K562 (cell line): ENCODE measurements at regions not wholly inside any gene's neighbourhood (a gene's known extent, or its start where the extent isn't known, plus 50 kb on each side); places are given as distances from the start of the nearest gene placed in this dataset.

ENCODE experiments used
- ATAC-seq: fragments of 200-7000 bp; cut with Tn5 transposase; 3 replicates; pipeline ENCODE4 v1.9.1; 2020; ENCODE audit warnings: moderate library complexity
- BruUV-seq: library from RNA; stranded (reverse); fragments of 400-500 nt; replicated peaks from 2 replicates; lab custom pipeline; 2021; lab: Mats Ljungman, UMichigan
- CTCF ChIA-PET: fragments of 300-600 bp; formaldehyde crosslinking; extraction: SDS; loops from one replicate; lab custom pipeline; 2021; ENCODE audit warnings: low intra/inter-chr PET ratio; lab: Yijun Ruan, JAX
- POLR2A ChIA-PET: fragments of 300-600, 350-650 bp; sonication (Branson Sonifier 250); formaldehyde crosslinking; extraction: SDS; loops from one replicate; lab custom pipeline; 2021; ENCODE audit warnings: antibody characterized with exemption, inconsistent platforms; lab: Yijun Ruan, JAX
- DNase-seq, 4 experiments: peaks; one replicate each; pipeline versions ENCODE4 v3.0.0 to v3.0.0-alpha.2; 2011 to 2018; ENCODE audit warnings: low spot score in 3 of 4, mixed read lengths in 3 of 4; ENCODE audit errors: extremely low read depth in 1 of 4
- FAIRE-seq: peaks from 2 replicates; lab custom pipeline; 2011; peaks lifted over from hg19 to GRCh38; lab: Jason Lieb, UNC
- H2AFZ ChIP-seq: 2 replicates; pipeline ENCODE4 v1.6.0; 2011; ENCODE audit warnings: low read depth, low read length, control low read depth, inconsistent platforms
- H3K27ac ChIP-seq: fragments of 200-600 bp; 3 replicates; pipeline ENCODE4 v1.8.0; 2011; ENCODE audit warnings: low read depth, mild to moderate bottlenecking, control low read depth, inconsistent platforms, low read length, moderate library complexity, mixed read lengths; ENCODE audit errors: extremely low read depth
- H3K27me3 ChIP-seq, 2 experiments: fragments of 300-600 bp in 1 of 2; 2 replicates in 1 of 2; 3 replicates in 1 of 2; pipeline versions ENCODE4 v1.6.0 to v1.8.0; 2011; ENCODE audit warnings: inconsistent platforms in 2 of 2, low read length in 2 of 2, mild to moderate bottlenecking in 1 of 2, mixed read lengths in 1 of 2, moderate library complexity in 1 of 2; ENCODE audit not compliant: control insufficient read depth in 2 of 2, insufficient read depth in 2 of 2
- H3K36me3 ChIP-seq: fragments of 300-600 bp; 3 replicates; pipeline ENCODE4 v1.8.0; 2011; ENCODE audit warnings: mild to moderate bottlenecking, low read length, inconsistent platforms; ENCODE audit not compliant: control insufficient read depth, insufficient read depth
- H3K4me1 ChIP-seq, 2 experiments: fragments of 200-600 bp in 1 of 2; replicated peaks in 1 of 2; 2 replicates in 1 of 2; 3 replicates in 1 of 2; pipeline versions ENCODE4 v1.5.1 to v1.8.0; 2011; ENCODE audit warnings: inconsistent platforms in 2 of 2, low read length in 2 of 2, mild to moderate bottlenecking in 1 of 2, mixed read lengths in 1 of 2, moderate library complexity in 1 of 2; ENCODE audit not compliant: control insufficient read depth in 2 of 2, insufficient read depth in 2 of 2
- H3K4me2 ChIP-seq: 2 replicates; pipeline ENCODE4 v1.6.1; 2011; ENCODE audit warnings: low read length, control low read depth, inconsistent platforms, mixed read lengths; ENCODE audit not compliant: insufficient read depth
- H3K4me3 ChIP-seq: fragments of 200-600 bp; sonication (generic), shearing (Covaris generic); 2 replicates; pipeline ENCODE4 v1.5.1; 2016; ENCODE audit warnings: control low read depth, inconsistent platforms
- H3K79me2 ChIP-seq: fragments of 200-600 bp; 3 replicates; pipeline ENCODE4 v1.8.0; 2011; ENCODE audit warnings: low read length, inconsistent platforms; ENCODE audit not compliant: control insufficient read depth, insufficient read depth
- H3K9ac ChIP-seq, 2 experiments: 2 replicates each; pipeline versions ENCODE4 v1.6.0 to v1.6.1; 2011; ENCODE audit warnings: low read depth in 2 of 2, low read length in 2 of 2, control low read depth in 1 of 2, inconsistent platforms in 1 of 2, mild to moderate bottlenecking in 1 of 2, mixed read lengths in 1 of 2; ENCODE audit not compliant: insufficient read depth in 1 of 2
- H3K9me1 ChIP-seq: one replicate; pipeline ENCODE4 v1.6.0; 2011; ENCODE audit warnings: inconsistent platforms, mild to moderate bottlenecking, low read length, moderate library complexity; ENCODE audit not compliant: control insufficient read depth, insufficient read depth
- H3K9me3 ChIP-seq: replicated peaks from 2 replicates; pipeline ENCODE4 v1.5.1; 2011; ENCODE audit warnings: low read depth, low read length, inconsistent platforms; ENCODE audit not compliant: control insufficient read depth, insufficient read depth
- H4K20me1 ChIP-seq: replicated peaks from 2 replicates; pipeline ENCODE4 v1.6.1; 2011; ENCODE audit warnings: low read length, inconsistent platforms, mixed read lengths; ENCODE audit not compliant: control insufficient read depth, insufficient read depth
- HMGN3 ChIP-seq: IDR thresholded peaks from 2 replicates; pipeline ENCODE4 v1.6.1; 2011; ENCODE audit warnings: borderline replicate concordance, low read depth, mild to moderate bottlenecking, mixed read lengths, low read length; ENCODE audit not compliant: insufficient read length; ENCODE audit errors: extremely low read depth
- JUNB ChIP-seq: fragments of 450-650 bp; formaldehyde crosslinking; conservative IDR thresholded peaks from 2 replicates; pipeline ENCODE4 v1.4.0; 2020; ENCODE audit warnings: mild to moderate bottlenecking
- KDM5B ChIP-seq: fragments of 200-600 bp; sonication (generic); IDR thresholded peaks from 2 replicates; pipeline ENCODE4 v1.6.1; 2012; ENCODE audit warnings: low read depth, mild to moderate bottlenecking, moderate library complexity, low read length, control low read depth, inconsistent platforms; ENCODE audit not compliant: insufficient replicate concordance
- MAX ChIP-seq: sonication (generic); formaldehyde crosslinking; IDR thresholded peaks from 2 replicates; pipeline ENCODE4 v1.9.0; 2022; ENCODE audit warnings: mild to moderate bottlenecking, missing genetic modification reagents
- NFE2 ChIP-seq: IDR thresholded peaks from 2 replicates; pipeline ENCODE4 v1.6.1; 2014; ENCODE audit warnings: antibody characterized with exemption, low read depth
- NR0B1 ChIP-seq: fragments of 450-650 bp; IDR thresholded peaks from one replicate; pipeline ENCODE4 v1.6.1; 2018; ENCODE audit warnings: mild to moderate bottlenecking, moderate library complexity; ENCODE audit not compliant: partially characterized antibody
- NR2C1 ChIP-seq, 2 experiments: fragments of 450-650 bp; IDR thresholded peaks; 2 replicates each; pipeline ENCODE4 v1.6.1; 2017; ENCODE audit warnings: mild to moderate bottlenecking in 2 of 2, antibody characterized with exemption in 1 of 2, inconsistent platforms in 1 of 2, missing compliant biosample characterization in 1 of 2, missing genetic modification characterization in 1 of 2
- PHB ChIP-seq: fragments of 250-450 bp; sonication (Bioruptor Pico); IDR thresholded peaks from 2 replicates; pipeline ENCODE4 v1.5.0; 2021
- PHF8 ChIP-seq: fragments of 200-600 bp; sonication (generic); IDR thresholded peaks from 2 replicates; pipeline ENCODE4 v1.6.1; 2012; ENCODE audit warnings: mixed run types, mild to moderate bottlenecking, inconsistent platforms, low read length, moderate library complexity, borderline replicate concordance
- SMAD2 ChIP-seq: fragments of 150-350 bp; IDR thresholded peaks from 2 replicates; pipeline ENCODE4 v1.6.1; 2014; ENCODE audit warnings: low read depth, mild to moderate bottlenecking, low read length
- ZNF263 ChIP-seq: sonication (generic); formaldehyde crosslinking; IDR thresholded peaks from 2 replicates; pipeline ENCODE4 v1.8.0; 2022; ENCODE audit warnings: mild to moderate bottlenecking, missing genetic modification reagents, borderline replicate concordance
- ZNF695 ChIP-seq: fragments of 450-650 bp; formaldehyde crosslinking; IDR thresholded peaks from 2 replicates; pipeline ENCODE4 v1.4.0; 2020; ENCODE audit warnings: mild to moderate bottlenecking, moderate library complexity
- WGBS: fragments of 100-300 bp; shearing (Covaris generic); methylation state at CpG from one replicate; pipeline ENCODE4 v1.1.6; 2016; ENCODE audit warnings: low coverage, mixed read lengths; ENCODE audit not compliant: insufficient coverage; ENCODE audit errors: missing lambda C conversion rate; 5-methylcytosine and 5-hydroxymethylcytosine counted together
- in situ Hi-C: fragments of 300-500 bp; cut with MboI; formaldehyde crosslinking; loops from 4 replicates; pipeline ENCODE4 v1.15.0; 2018; ENCODE audit warnings: inconsistent platforms, mixed read lengths
- intact Hi-C: fragments of 100-400 bp; cut with micrococcal nuclease; formaldehyde crosslinking; loops from 2 replicates; pipeline ENCODE4 v1.14.2; 2022

- H3K9me1 ChIP-seq, result no peaks in the 10 kb centered on the region
- ATAC-seq (no peak), FAIRE-seq (no peak), DNase-seq (no peak)
- POLR2A ChIA-PET, result interaction anchor here (0.6 to 6.7 kb wide), 3 partner anchors 10 to 1096 kb away, joined by 3 to 45 read pairs (median 8); no protein-coding TSS in a partner anchor
- no peaks in the 10 kb centered on the region for H4K20me1 ChIP-seq
- in situ Hi-C loops, result no loop called here
- H3K36me3 ChIP-seq, result no peaks in the 10 kb centered on the region
- no peaks in the 10 kb centered on the region for H3K27me3 ChIP-seq
- CTCF ChIA-PET, result no interaction called here
- TF ChIP-seq NR2C1 (IDR thresholded peaks at IDR 0.05) (no peak), NR2C1 (tag; IDR thresholded peaks at IDR 0.05) (0 out of 2 replicates have a peak, but pooled peaks have one; percentile 5), JUNB (no peak)
- no peak overlapping the region for H3K27ac ChIP-seq
- H3K79me2 ChIP-seq, result no peaks in the 10 kb centered on the region
- intact Hi-C loops, result no loop called here
- no peak overlapping the region; a peak in 1 of 4 replicates for H3K9ac ChIP-seq
- H3K4me1 ChIP-seq, result peaks cover 20 to 48% of the 10 kb centered on the region in 2 experiments
- no peak overlapping the region for H3K4me2 ChIP-seq
- H3K9me3 ChIP-seq, result no peaks in the 10 kb centered on the region; the same call in 1 of the 2 replicates
- 0 out of 2 replicates have a peak overlapping the region, but pooled peaks have one; percentile 6 for H2AFZ ChIP-seq
- WGBS, result 86% methylated on average over 7 of the region's 7 CpGs
- no TSS peak for BruUV-seq
- no peak overlapping the region for H3K4me3 ChIP-seq
Observed at GRCh38 chr1:244352156-244352830, 99.4 kb downstream of the ADSS2 start.

GRCh38 chr1:244353551-244354091, 98.1 kb downstream of the ADSS2 start:
- DNase-seq (peak; percentile 73 to 92 (median 80)), FAIRE-seq (peak; percentile 92), ATAC-seq (peak; percentile 83)
- BruUV-seq, result no TSS peak
- Histone ChIP-seq H3K27me3 (no peaks in the 10 kb centered on the region), H3K9me1 (no peaks in the 10 kb centered on the region), H3K79me2 (no peaks in the 10 kb centered on the region), H3K36me3 (no peaks in the 10 kb centered on the region), H3K9ac (peak overlapping the region; percentile 33 to 58; a peak in 3 of 4 replicates), H2AFZ (peak overlapping the region; percentile 93), H3K9me3 (no peaks in the 10 kb centered on the region; the same call in 1 of the 2 replicates), H3K4me1 (peaks cover 20 to 47% of the 10 kb centered on the region in 2 experiments), H3K27ac (peak overlapping the region; percentile 71), H4K20me1 (no peaks in the 10 kb centered on the region), H3K4me3 (no peak overlapping the region), H3K4me2 (peak overlapping the region; percentile 58)
- WGBS, result 10% methylated on average over 7 of the region's 7 CpGs
- in situ Hi-C loops, result no loop called here
- CTCF ChIA-PET, result interaction anchor here (0.6 kb wide), 1 partner anchor 100 kb away, joined by 3 read pairs; no protein-coding TSS in a partner anchor
- POLR2A ChIA-PET, result interaction anchor here (1.4 to 6.7 kb wide), 3 partner anchors 9 to 28 kb away, joined by 4 to 45 read pairs (median 8); no protein-coding TSS in a partner anchor
- intact Hi-C loops, result loop anchor here (2.0 kb wide), 1 partner anchor 97 kb away; the partner anchor contains the start of gene ADSS2
- TF ChIP-seq SMAD2, result no peak
- TF ChIP-seq PHF8, result no peak; the same call in 1 of the 2 replicates
- no peak for TF ChIP-seq NR0B1
- TF ChIP-seq HMGN3, result no peak
- TF ChIP-seq MAX (CRISPR knock-in tag), result no peak
- TF ChIP-seq PHB, result no peak
- peak; percentile 68; the same call in 1 of the 2 replicates for TF ChIP-seq NFE2
- TF ChIP-seq ZNF695 (CRISPR knock-in tag), result no peak
- TF ChIP-seq KDM5B, result peak; percentile 26
- TF ChIP-seq ZNF263 (CRISPR knock-in tag), result no peak
